22Rv1 (cell line): ENCODE measurements at regions not wholly inside any gene's neighbourhood (a gene's known extent, or its start where the extent isn't known, plus 50 kb on each side); places are given as distances from the start of the nearest gene placed in this dataset.

Experiments
- H3K27ac ChIP-seq: fragments of 450-650 bp; 2 replicates; pipeline ENCODE4 v1.5.1; 2017
- ZFX ChIP-seq: fragments of 450-650 bp; IDR thresholded peaks from 2 replicates; pipeline ENCODE4 v1.6.1; 2017; ENCODE audit warnings: antibody characterized with exemption, borderline replicate concordance
- TF ChIP-seq, protein P1 (sequence below): fragments of 450-650 bp; IDR thresholded peaks from 2 replicates; pipeline ENCODE4 v1.5.1; 2017; ENCODE audit warnings: mild to moderate bottlenecking

GRCh38 chr2:120830096-120830830 is 94.6 kb downstream of the GLI2 start:
- H3K27ac ChIP-seq = no peak overlapping the region
- TF ChIP-seq, protein P1, sequence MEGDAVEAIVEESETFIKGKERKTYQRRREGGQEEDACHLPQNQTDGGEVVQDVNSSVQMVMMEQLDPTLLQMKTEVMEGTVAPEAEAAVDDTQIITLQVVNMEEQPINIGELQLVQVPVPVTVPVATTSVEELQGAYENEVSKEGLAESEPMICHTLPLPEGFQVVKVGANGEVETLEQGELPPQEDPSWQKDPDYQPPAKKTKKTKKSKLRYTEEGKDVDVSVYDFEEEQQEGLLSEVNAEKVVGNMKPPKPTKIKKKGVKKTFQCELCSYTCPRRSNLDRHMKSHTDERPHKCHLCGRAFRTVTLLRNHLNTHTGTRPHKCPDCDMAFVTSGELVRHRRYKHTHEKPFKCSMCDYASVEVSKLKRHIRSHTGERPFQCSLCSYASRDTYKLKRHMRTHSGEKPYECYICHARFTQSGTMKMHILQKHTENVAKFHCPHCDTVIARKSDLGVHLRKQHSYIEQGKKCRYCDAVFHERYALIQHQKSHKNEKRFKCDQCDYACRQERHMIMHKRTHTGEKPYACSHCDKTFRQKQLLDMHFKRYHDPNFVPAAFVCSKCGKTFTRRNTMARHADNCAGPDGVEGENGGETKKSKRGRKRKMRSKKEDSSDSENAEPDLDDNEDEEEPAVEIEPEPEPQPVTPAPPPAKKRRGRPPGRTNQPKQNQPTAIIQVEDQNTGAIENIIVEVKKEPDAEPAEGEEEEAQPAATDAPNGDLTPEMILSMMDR = no peak
- TF ChIP-seq ZFX = no peak

- TF ChIP-seq ZFX = no peak
- TF ChIP-seq, protein P1 = no peak
These were observed 95.4 kb downstream of the GLI2 start for GRCh38 chr2:120831086-120831485.

DNA sequence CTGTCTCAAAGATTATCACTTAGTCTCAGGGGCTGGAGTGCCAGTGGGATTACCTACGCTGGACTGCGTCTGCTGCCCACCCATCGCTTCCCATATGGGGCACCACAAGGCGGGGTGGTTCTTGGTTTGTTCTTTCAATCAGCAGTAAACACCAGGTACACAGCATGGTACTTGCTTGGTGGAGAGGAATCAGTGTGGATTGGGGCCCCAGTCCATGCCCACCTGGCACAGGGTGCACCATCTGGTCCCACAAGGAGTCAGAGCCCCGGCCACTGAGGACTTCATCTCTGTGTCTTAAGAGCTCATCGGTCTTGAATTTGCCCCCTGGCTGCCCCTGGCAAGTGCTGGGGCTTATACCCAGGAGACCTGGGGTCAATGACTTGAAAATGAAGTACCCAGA is 96.2 kb downstream of the GLI2 start:
- H3K27ac ChIP-seq = no peak overlapping the region
- TF ChIP-seq, protein P1 = no peak
- no peak for TF ChIP-seq ZFX

More at GRCh38 chr2:120831086-120831485, 95.4 kb downstream of the GLI2 start:
- no peak overlapping the region for H3K27ac ChIP-seq

DNA sequence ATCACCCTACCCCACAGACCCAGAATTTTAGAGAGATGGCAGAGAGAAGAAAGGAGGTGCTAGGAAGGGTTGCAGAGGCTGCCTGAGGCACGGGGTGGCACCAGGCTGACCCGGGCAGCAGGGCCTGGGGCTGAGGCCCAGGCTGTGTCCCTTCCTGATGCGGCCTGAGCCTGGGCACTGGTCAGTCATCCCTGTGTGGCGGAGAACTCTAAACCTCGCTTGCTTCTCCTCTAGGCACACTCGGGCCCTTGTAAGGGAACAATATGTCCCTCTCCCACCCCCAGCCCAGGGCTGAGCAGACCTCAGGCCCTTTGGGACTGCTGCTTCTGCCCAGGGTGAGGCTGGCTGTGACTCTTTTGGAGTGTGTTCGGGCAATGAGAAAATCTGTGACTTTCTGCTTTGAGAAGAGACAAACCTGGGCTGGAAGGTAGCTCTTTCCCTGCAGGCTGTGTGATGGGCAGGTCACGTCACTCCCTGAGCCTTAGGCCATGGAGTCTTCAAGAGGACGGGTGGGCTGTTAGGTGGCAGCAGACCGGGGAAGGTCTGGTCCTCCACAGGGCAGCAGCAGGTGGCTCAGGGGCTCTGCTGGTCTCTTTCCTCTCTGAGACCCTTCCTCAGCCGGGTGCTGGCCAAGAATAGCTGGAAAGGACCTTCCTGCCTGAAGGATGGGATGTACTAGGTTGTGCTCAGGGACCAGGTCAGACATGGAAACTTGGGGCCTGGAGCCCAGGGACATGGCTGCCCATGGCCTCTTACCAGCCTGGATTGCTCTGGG is 96.8 kb downstream of the GLI2 start:
- H3K27ac ChIP-seq = no peak overlapping the region
- TF ChIP-seq, protein P1 = no peak
- no peak for TF ChIP-seq ZFX

GRCh38 chr2:120833127-120833675 is 97.5 kb downstream of the GLI2 start:
- H3K27ac ChIP-seq = no peak overlapping the region
- TF ChIP-seq, protein P1 = no peak
- no peak for TF ChIP-seq ZFX

DNA sequence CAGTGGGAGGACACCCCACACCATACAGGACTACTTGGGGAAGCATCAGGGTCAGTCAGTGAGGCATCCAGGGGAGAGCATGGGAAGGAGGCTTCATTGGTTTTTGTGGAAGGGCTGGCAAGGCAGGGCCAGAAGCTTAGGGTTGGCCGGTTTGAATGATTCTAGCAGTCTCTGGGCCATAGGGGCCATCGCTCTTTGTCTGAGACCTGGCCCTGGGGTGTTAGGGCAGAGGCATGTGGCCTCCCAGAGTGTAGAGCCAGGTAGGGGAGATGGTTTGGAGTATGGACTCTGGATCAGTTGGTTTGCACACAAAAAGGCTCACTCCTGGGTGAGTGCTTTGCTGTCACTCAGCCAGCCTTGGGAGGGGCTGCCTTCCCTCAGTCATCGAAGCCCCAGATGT is 98.5 kb downstream of the GLI2 start:
- no peak for TF ChIP-seq ZFX
- TF ChIP-seq, protein P1 = no peak
- no peak overlapping the region for H3K27ac ChIP-seq

- no peak overlapping the region for H3K27ac ChIP-seq
- no peak for TF ChIP-seq ZFX
- TF ChIP-seq, protein P1 = no peak
These were observed 100.6 kb downstream of the GLI2 start for GRCh38 chr2:120836281-120836680.
